SU-DHL-6 (cell line): ENCODE measurements at regions not wholly inside any gene's neighbourhood (a gene's known extent, or its start where the extent isn't known, plus 50 kb on each side); places are given as distances from the start of the nearest gene placed in this dataset.

ENCODE experiments used
- H2AFZ ChIP-seq: fragments of 200-600 bp; sonication (generic); 2 replicates; pipeline ENCODE4 v1.6.1; 2014; ENCODE audit warnings: low read depth, mild to moderate bottlenecking, moderate library complexity, mixed read lengths, antibody characterized with exemption, low read length; ENCODE audit not compliant: severe bottlenecking
- H3F3A ChIP-seq: fragments of 200-600 bp; shearing (Covaris generic); 2 replicates; pipeline ENCODE4 v1.6.0; 2016; ENCODE audit warnings: antibody characterized with exemption, mild to moderate bottlenecking; ENCODE audit not compliant: insufficient read depth
- H3K27ac ChIP-seq: fragments of 200-600 bp; sonication (generic); 2 replicates; pipeline ENCODE4 v1.5.1; 2016; ENCODE audit warnings: low read depth, mild to moderate bottlenecking, low read length, moderate library complexity, mixed read lengths
- H3K27me3 ChIP-seq: fragments of 200-600 bp; sonication (generic), shearing (Covaris generic); 2 replicates; pipeline ENCODE4 v1.6.0; 2014; ENCODE audit warnings: mild to moderate bottlenecking, low read length
- H3K36me3 ChIP-seq: fragments of 200-600 bp; sonication (generic); 2 replicates; pipeline ENCODE4 v1.6.1; 2014; ENCODE audit warnings: mild to moderate bottlenecking, low read length, mixed read lengths
- H3K4me2 ChIP-seq: fragments of 300-600, 200-600 bp; shearing (Covaris generic), sonication (generic); 2 replicates; pipeline ENCODE4 v1.6.0; 2014; ENCODE audit warnings: low read length, low read depth, mild to moderate bottlenecking; ENCODE audit not compliant: poor library complexity, severe bottlenecking
- H3K4me3 ChIP-seq: fragments of 200-600 bp; sonication (generic); 2 replicates; pipeline ENCODE4 v1.5.1; 2014; ENCODE audit warnings: antibody characterized with exemption, low read length, mild to moderate bottlenecking, mixed read lengths; ENCODE audit not compliant: insufficient read depth, poor library complexity, severe bottlenecking
- H3K79me2 ChIP-seq: fragments of 200-600 bp; sonication (generic); 2 replicates; pipeline ENCODE4 v1.6.1; 2014; ENCODE audit warnings: mild to moderate bottlenecking, low read length, moderate library complexity; ENCODE audit not compliant: insufficient read depth
- H3K9ac ChIP-seq: fragments of 200-600 bp; sonication (generic); 2 replicates; pipeline ENCODE4 v1.7.0; 2014; ENCODE audit warnings: mild to moderate bottlenecking, low read length
- H3K9me2 ChIP-seq: fragments of 200-600 bp; sonication (generic); replicated peaks from 2 replicates; pipeline ENCODE4 v1.6.1; 2014; ENCODE audit warnings: low read length; ENCODE audit not compliant: insufficient read depth
- H3K9me3 ChIP-seq: fragments of 200-600 bp; sonication (generic); 2 replicates; pipeline ENCODE4 v1.6.1; 2014; ENCODE audit warnings: low read length, mixed read lengths; ENCODE audit not compliant: insufficient read depth
- H4K20me1 ChIP-seq: fragments of 200-600 bp; sonication (generic); 2 replicates; pipeline ENCODE4 v1.6.1; 2014; ENCODE audit warnings: low read depth, mild to moderate bottlenecking, antibody characterized with exemption, low read length, moderate library complexity, mixed read lengths
- CTCF ChIP-seq: fragments of 200-600 bp; sonication (generic); IDR thresholded peaks from one replicate; pipeline ENCODE4 v1.5.1; 2017; ENCODE audit warnings: antibody characterized with exemption, mild to moderate bottlenecking, low read length, moderate library complexity; ENCODE audit not compliant: insufficient read depth, poor library complexity, severe bottlenecking
- EZH2phosphoT487 ChIP-seq: fragments of 200-600 bp; sonication (generic), shearing (Covaris generic); conservative IDR thresholded peaks from 2 replicates; pipeline ENCODE4 v1.6.1; 2018; ENCODE audit warnings: mild to moderate bottlenecking, antibody characterized with exemption, low read length, moderate library complexity, mixed read lengths

DNA sequence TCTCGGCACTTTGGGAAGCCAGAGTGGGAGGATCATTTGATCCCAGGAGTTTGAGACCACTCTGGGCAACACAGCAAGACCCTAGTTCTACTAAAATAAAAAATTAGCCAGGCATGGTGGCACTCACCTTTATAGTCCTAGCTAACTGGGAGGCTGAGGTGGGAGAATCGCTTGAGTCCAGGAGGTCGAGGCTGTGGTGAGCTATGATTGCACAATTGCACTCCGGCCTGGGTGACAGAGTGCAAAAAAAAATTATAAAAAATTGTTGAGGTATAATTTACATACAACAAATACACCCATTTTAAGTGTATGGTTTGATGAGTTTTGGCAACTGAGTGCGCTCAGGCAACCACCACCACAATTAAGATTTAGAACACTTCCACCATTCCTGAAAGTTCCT lies 108.5 kb upstream of the GADD45A start:
- H2AFZ ChIP-seq = no peak overlapping the region
- H3K9me3 ChIP-seq = no peaks in the 10 kb centered on the region
- H3K36me3 ChIP-seq = no peaks in the 10 kb centered on the region
- H3F3A ChIP-seq = no peaks in the 10 kb centered on the region
- H4K20me1 ChIP-seq = no peaks in the 10 kb centered on the region
- no peak overlapping the region for H3K9ac ChIP-seq
- H3K27ac ChIP-seq = no peak overlapping the region
- H3K9me2 ChIP-seq = no peaks in the 10 kb centered on the region
- TF ChIP-seq EZH2phosphoT487 (no peak), CTCF (no peak)
- H3K4me3 ChIP-seq = no peak overlapping the region
- H3K27me3 ChIP-seq = no peaks in the 10 kb centered on the region
- no peak overlapping the region for H3K4me2 ChIP-seq
- H3K79me2 ChIP-seq = no peaks in the 10 kb centered on the region

DNA sequence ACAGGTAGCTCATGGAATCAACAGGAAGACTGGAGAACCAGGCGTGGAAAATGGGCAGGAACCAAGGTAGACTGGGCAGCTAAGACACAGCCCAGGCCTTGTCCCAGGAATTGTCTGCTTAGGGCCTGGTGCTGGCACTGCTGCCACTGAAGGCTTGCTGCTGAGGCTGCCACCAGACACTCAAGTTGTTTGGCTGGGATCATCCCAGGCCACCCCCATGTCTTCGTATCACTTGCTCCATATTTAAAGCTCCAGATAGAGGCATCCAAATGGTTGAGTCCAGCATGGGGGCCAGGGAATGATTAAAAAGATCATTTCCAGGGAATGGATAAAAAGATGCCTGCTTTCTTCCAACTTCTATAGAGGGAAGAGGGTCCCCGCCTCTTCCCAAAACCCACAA lies 107.4 kb upstream of the GADD45A start:
- TF ChIP-seq CTCF (no peak), EZH2phosphoT487 (no peak)
- H3K27me3 ChIP-seq = no peaks in the 10 kb centered on the region
- no peak overlapping the region for H3K4me3 ChIP-seq
- H3F3A ChIP-seq = no peaks in the 10 kb centered on the region
- H3K9me2 ChIP-seq = no peaks in the 10 kb centered on the region
- H3K36me3 ChIP-seq = no peaks in the 10 kb centered on the region
- H3K9ac ChIP-seq = no peak overlapping the region
- no peak overlapping the region for H3K4me2 ChIP-seq
- no peaks in the 10 kb centered on the region for H3K79me2 ChIP-seq
- no peaks in the 10 kb centered on the region for H3K9me3 ChIP-seq
- H3K27ac ChIP-seq = no peak overlapping the region
- no peak overlapping the region for H2AFZ ChIP-seq
- H4K20me1 ChIP-seq = no peaks in the 10 kb centered on the region

DNA sequence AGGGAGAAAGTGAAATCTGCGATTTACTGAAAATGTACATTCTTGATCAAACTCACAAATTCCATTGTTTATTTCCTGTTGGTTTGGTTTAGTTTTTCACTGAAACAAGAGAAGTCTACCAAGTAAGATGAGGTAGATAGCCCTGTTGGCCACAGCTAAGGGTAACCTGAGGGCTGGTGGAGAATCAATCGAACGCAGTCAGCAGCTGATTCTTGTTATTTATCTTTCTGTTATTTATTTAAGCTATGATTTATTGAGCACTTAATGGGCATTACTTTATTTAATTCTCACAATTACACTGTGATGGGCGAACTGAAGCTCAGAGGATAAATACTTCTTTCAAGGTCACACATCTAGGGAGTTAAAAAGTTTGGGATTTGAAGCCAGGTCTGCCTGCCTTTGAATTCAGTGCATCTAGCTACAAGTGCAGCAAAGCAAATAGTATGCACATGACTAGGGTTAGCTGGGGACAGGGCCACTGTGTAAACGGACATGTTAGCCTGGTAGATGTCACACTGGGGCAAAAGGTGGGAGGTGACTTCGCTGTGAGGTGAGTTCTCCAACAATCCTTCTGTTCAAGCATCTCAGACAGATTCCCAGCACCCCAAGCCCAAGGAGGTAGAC lies 106.5 kb upstream of the GADD45A start:
- no peaks in the 10 kb centered on the region for H3K9me3 ChIP-seq
- no peak overlapping the region for H3K4me3 ChIP-seq
- no peaks in the 10 kb centered on the region for H3K9me2 ChIP-seq
- H3K36me3 ChIP-seq = no peaks in the 10 kb centered on the region
- no peaks in the 10 kb centered on the region for H3K27me3 ChIP-seq
- no peak overlapping the region for H3K27ac ChIP-seq
- no peak overlapping the region for H3K9ac ChIP-seq
- H2AFZ ChIP-seq = no peak overlapping the region
- no peak for TF ChIP-seq EZH2phosphoT487
- TF ChIP-seq CTCF = no peak
- H3F3A ChIP-seq = no peaks in the 10 kb centered on the region
- no peaks in the 10 kb centered on the region for H3K79me2 ChIP-seq
- H3K4me2 ChIP-seq = no peak overlapping the region
- H4K20me1 ChIP-seq = no peaks in the 10 kb centered on the region
